HUES48 (cell line): ENCODE measurements at regions not wholly inside any gene's neighbourhood (a gene's known extent, or its start where the extent isn't known, plus 50 kb on each side); places are given as distances from the start of the nearest gene placed in this dataset.

ENCODE experiments used
- H3K27ac ChIP-seq: one replicate; pipeline ENCODE4 v1.7.0; 2013; ENCODE audit warnings: low read depth, low read length, inconsistent platforms
- H3K27me3 ChIP-seq: 2 replicates; pipeline ENCODE4 v1.6.1; 2013; ENCODE audit warnings: mild to moderate bottlenecking, low read length; ENCODE audit not compliant: control insufficient read depth, insufficient read depth
- H3K36me3 ChIP-seq: 2 replicates; pipeline ENCODE4 v1.6.1; 2013; ENCODE audit warnings: low read length; ENCODE audit not compliant: control insufficient read depth, insufficient read depth
- H3K4me1 ChIP-seq: 2 replicates; pipeline ENCODE4 v1.6.1; 2013; ENCODE audit warnings: mild to moderate bottlenecking, low read length; ENCODE audit not compliant: control insufficient read depth, insufficient read depth
- H3K4me3 ChIP-seq: 2 replicates; pipeline ENCODE4 v1.5.1; 2013; ENCODE audit warnings: mild to moderate bottlenecking, low read depth, low read length
- H3K9ac ChIP-seq: 2 replicates; pipeline ENCODE4 v1.6.1; 2013; ENCODE audit warnings: mild to moderate bottlenecking, low read depth, low read length, moderate library complexity
- H3K9me3 ChIP-seq: 2 replicates; pipeline ENCODE4 v1.6.1; 2013; ENCODE audit warnings: low read length; ENCODE audit not compliant: control insufficient read depth, insufficient read depth

GRCh38 chr6:19035461-19036195 lies 648.5 kb downstream of the RNF144B start:
- Histone ChIP-seq H3K27ac (peak overlapping the region; percentile 21), H3K9ac (no peak overlapping the region), H3K36me3 (no peaks in the 10 kb centered on the region), H3K4me3 (no peak overlapping the region), H3K27me3 (no peaks in the 10 kb centered on the region), H3K9me3 (no peaks in the 10 kb centered on the region), H3K4me1 (peaks cover 3% of the 10 kb centered on the region; the same call in 1 of the 2 replicates)

GRCh38 chr6:19036196-19036555 lies 649.0 kb downstream of the RNF144B start:
- Histone ChIP-seq H3K9ac (no peak overlapping the region), H3K4me3 (no peak overlapping the region), H3K27me3 (no peaks in the 10 kb centered on the region), H3K4me1 (peaks cover 3% of the 10 kb centered on the region; the same call in 1 of the 2 replicates), H3K36me3 (no peaks in the 10 kb centered on the region), H3K27ac (peak overlapping the region; percentile 21), H3K9me3 (no peaks in the 10 kb centered on the region)

- no peaks in the 10 kb centered on the region for H3K9me3 ChIP-seq
- no peak overlapping the region for H3K27ac ChIP-seq
- H3K9ac ChIP-seq, result no peak overlapping the region
- H3K36me3 ChIP-seq, result no peaks in the 10 kb centered on the region
- peaks cover 3% of the 10 kb centered on the region; the same call in 1 of the 2 replicates for H3K4me1 ChIP-seq
- no peak overlapping the region for H3K4me3 ChIP-seq
- no peaks in the 10 kb centered on the region for H3K27me3 ChIP-seq
These were observed 650.5 kb downstream of the RNF144B start for GRCh38 chr6:19037607-19038006.

DNA sequence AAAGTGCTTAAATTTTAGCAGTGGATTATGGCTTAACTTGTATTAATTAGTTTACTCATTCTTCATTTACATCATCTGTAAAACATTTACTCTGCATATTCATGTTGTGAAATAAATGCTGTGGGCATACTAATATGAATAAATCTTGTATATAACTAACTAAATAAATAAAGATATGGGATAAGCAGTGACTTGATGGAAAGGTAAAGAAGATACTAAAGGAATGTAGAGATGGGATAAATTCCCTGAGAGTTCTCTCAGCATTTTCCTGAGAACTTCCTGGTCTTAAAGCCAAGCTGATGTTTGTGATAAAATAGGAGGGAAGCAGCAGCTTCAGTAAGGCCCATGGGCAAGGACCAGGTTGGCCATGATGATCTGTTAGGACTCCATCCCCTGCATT lies 652.1 kb downstream of the RNF144B start:
- Histone ChIP-seq H3K27ac (no peak overlapping the region), H3K27me3 (no peaks in the 10 kb centered on the region), H3K36me3 (no peaks in the 10 kb centered on the region), H3K4me3 (no peak overlapping the region), H3K4me1 (peaks cover 3% of the 10 kb centered on the region; the same call in 1 of the 2 replicates), H3K9me3 (no peaks in the 10 kb centered on the region), H3K9ac (no peak overlapping the region)

- H3K4me1 ChIP-seq, result no peaks in the 10 kb centered on the region
- no peak overlapping the region for H3K4me3 ChIP-seq
- no peaks in the 10 kb centered on the region for H3K36me3 ChIP-seq
- H3K9ac ChIP-seq, result no peak overlapping the region
- no peaks in the 10 kb centered on the region for H3K27me3 ChIP-seq
- H3K9me3 ChIP-seq, result no peaks in the 10 kb centered on the region
- no peak overlapping the region for H3K27ac ChIP-seq
These were observed 654.8 kb downstream of the RNF144B start for GRCh38 chr6:19041906-19042305.

DNA sequence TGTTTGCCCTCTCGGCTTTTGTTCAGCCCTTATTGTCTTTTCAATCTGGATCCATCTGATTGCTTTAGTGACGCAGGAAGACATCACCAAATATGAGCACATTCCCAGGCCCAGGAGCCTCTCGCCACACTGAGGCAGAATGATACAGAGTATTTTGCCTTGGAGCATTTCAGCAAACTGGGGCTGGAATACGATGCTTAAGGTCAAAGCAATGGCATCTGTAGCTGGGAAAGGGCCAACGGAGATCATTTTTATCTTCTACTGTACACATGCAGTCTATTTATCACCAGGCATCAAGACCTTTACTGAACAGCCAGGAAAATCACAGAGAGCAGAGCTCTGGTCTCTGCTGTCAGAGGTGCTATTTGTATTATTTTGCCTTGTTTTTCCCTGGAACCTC lies 655.3 kb downstream of the RNF144B start:
- Histone ChIP-seq H3K27me3 (no peaks in the 10 kb centered on the region), H3K9me3 (no peaks in the 10 kb centered on the region), H3K36me3 (no peaks in the 10 kb centered on the region), H3K4me3 (no peak overlapping the region), H3K4me1 (no peaks in the 10 kb centered on the region), H3K27ac (no peak overlapping the region), H3K9ac (no peak overlapping the region)

DNA sequence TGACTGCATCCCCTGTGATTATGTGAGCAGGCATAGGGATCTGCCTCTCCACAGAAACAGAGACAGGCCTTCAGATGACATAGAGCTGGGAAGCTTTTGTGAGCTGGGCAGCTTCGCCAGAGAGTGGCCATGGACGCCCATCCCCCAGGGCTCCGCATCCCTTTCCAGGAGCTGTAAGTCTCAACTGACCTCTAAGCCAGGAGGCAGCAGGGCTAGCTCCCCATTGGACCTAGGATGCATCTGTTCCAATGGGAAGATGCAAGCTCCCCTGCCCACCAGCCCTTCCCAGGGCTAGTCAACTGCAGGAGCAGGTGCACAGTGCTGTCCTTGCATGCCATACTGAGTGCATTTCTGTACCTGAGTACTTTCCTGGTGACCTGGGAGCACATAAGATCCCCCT lies 663.6 kb downstream of the RNF144B start:
- Histone ChIP-seq H3K4me3 (no peak overlapping the region), H3K9ac (no peak overlapping the region), H3K4me1 (no peaks in the 10 kb centered on the region), H3K27ac (no peak overlapping the region), H3K36me3 (no peaks in the 10 kb centered on the region), H3K9me3 (no peaks in the 10 kb centered on the region; the same call in 1 of the 2 replicates), H3K27me3 (no peaks in the 10 kb centered on the region)

DNA sequence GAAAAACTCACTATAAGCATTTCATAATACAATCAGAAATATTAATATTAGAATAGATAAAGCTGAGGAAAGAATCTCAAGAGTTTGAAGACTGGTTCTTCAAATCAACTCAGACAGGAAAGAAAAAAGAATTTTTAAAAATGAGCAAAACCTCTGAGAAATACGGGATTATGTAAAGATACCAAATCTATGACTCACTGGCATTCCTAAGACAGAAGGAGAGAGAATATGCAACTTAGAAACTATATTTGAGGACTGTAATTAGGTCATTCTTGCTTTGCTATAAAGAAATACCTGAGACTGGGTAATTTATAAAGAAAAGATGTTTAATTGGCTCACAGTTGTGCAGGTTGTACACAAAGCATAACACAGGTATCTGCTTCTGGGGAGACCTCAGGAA lies 665.1 kb downstream of the RNF144B start:
- H3K27ac ChIP-seq, result peak overlapping the region; percentile 40
- H3K27me3 ChIP-seq, result no peaks in the 10 kb centered on the region
- H3K9ac ChIP-seq, result no peak overlapping the region
- no peaks in the 10 kb centered on the region for H3K4me1 ChIP-seq
- no peaks in the 10 kb centered on the region; the same call in 1 of the 2 replicates for H3K9me3 ChIP-seq
- H3K36me3 ChIP-seq, result no peaks in the 10 kb centered on the region
- H3K4me3 ChIP-seq, result no peak overlapping the region

DNA sequence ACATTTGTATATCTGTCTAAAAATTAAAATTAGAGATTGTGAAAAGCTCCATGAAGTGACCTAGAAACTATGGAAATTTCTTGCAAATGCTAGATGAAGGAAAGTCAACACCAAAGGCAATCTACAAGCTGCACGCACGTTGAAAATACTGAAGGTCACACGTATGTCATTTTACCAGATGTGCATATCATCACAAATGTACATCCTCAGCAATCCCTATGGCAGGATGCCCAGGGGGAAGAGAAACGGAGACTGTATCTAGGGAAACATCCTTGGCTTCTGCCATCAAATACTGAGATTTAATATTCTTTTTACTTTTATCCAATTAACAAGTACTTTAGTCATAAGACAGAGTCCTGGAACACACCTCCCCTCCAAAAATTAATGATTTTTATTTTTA lies 672.0 kb downstream of the RNF144B start:
- no peaks in the 10 kb centered on the region for H3K36me3 ChIP-seq

DNA sequence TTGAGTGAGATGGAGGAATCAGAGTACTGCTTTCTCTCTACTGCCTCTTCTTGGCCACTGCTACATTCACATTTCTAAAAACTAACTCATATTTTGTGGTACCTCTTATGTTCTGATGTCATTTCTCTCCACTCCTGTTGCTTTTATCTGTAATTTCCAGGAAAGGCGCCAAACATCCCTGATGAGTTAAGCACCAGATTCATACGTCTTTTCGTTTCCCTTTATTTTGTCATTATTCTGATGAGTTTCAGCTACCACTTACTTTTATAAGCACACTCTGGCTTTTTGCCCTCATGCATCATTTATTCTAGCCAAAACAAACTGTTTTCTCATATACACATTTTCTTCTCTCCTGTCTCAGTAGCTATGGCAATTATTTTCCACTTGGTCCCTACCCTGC lies 680.0 kb downstream of the RNF144B start:
- Histone ChIP-seq H3K4me1 (no peaks in the 10 kb centered on the region), H3K4me3 (no peak overlapping the region), H3K36me3 (no peaks in the 10 kb centered on the region), H3K27ac (no peak overlapping the region), H3K9ac (no peak overlapping the region), H3K27me3 (no peaks in the 10 kb centered on the region), H3K9me3 (no peaks in the 10 kb centered on the region)

More for the DNA sequence above, 672.0 kb downstream of the RNF144B start:
- H3K4me3 ChIP-seq, result no peak overlapping the region
- no peaks in the 10 kb centered on the region for H3K27me3 ChIP-seq
- no peaks in the 10 kb centered on the region for H3K4me1 ChIP-seq
- H3K27ac ChIP-seq, result no peak overlapping the region
- H3K9ac ChIP-seq, result no peak overlapping the region
- no peaks in the 10 kb centered on the region; the same call in 1 of the 2 replicates for H3K9me3 ChIP-seq

- no peaks in the 10 kb centered on the region for H3K9me3 ChIP-seq
- no peak overlapping the region for H3K4me3 ChIP-seq
- H3K27me3 ChIP-seq, result no peaks in the 10 kb centered on the region
- H3K4me1 ChIP-seq, result no peaks in the 10 kb centered on the region
- no peaks in the 10 kb centered on the region for H3K36me3 ChIP-seq
- no peak overlapping the region for H3K27ac ChIP-seq
- no peak overlapping the region for H3K9ac ChIP-seq
These were observed 683.4 kb downstream of the RNF144B start for GRCh38 chr6:19070520-19070919.
